ENCODE measurements at regions not wholly inside any gene's neighbourhood (a gene's known extent, or its start where the extent isn't known, plus 50 kb on each side); places are given as distances from the start of the nearest gene placed in this dataset.

DNA sequence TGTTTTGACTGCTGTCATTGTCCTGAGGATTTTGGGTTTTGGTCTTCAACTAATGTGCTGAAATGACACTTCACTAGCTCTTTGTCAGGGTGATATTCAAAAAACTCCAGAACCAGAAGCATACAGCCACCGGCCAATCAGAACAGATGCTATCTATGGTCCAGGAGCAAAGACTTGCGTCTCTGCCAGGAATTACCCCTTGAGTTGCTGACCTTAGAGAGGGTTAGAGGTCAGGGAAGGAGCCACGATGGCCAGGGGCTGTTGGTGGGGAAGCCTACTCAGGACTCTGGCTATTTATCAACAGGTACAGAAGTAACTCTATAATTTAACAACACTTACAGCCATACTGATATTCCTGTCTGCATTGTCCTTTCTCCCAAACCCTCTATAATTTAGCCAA, 356.8 kb downstream of the EFNA5 start:
- Histone ChIP-seq H3K4me3 (ENCODE audit: control insufficient read depth in 2 of 3, extremely low read depth in 1 of 3, insufficient read depth in 2 of 3, low read depth in 1 of 3, low read length in 3 of 3) (no peak overlapping the region), H3K9ac (ENCODE audit: control insufficient read depth, extremely low read depth, insufficient read depth, low read length) (no peak overlapping the region), H3K27me3 (ENCODE audit: control insufficient read depth, extremely low read depth, insufficient read depth, low read length) (no peaks in the 10 kb centered on the region), H2AFZ (ENCODE audit: control insufficient read depth, low read length) (no peak overlapping the region), H3K27ac (ENCODE audit: control insufficient read depth, insufficient read depth, low read length) (no peak overlapping the region), H4K20me1 (ENCODE audit: control insufficient read depth, extremely low read depth, insufficient read depth, low read length) (no peaks in the 10 kb centered on the region), H3K79me2 (ENCODE audit: control insufficient read depth, insufficient read depth, low read length) (no peaks in the 10 kb centered on the region), H3K4me1 (ENCODE audit: control insufficient read depth, extremely low read depth, insufficient read depth, low read length) (no peaks in the 10 kb centered on the region), H3K9me1 (ENCODE audit: control insufficient read depth, extremely low read depth, insufficient read depth, low read length) (no peaks in the 10 kb centered on the region), H3K9me3 (ENCODE audit: control insufficient read depth, low read depth, low read length) (no peaks in the 10 kb centered on the region), H3K36me3 (ENCODE audit: control insufficient read depth in 2 of 2, extremely low read depth in 1 of 2, insufficient read depth in 2 of 2, low read length in 2 of 2) (no peaks in the 10 kb centered on the region), H3K4me2 (ENCODE audit: control insufficient read depth, extremely low read depth, insufficient read depth, low read depth, low read length) (no peak overlapping the region)
- TF ChIP-seq, protein P1, sequence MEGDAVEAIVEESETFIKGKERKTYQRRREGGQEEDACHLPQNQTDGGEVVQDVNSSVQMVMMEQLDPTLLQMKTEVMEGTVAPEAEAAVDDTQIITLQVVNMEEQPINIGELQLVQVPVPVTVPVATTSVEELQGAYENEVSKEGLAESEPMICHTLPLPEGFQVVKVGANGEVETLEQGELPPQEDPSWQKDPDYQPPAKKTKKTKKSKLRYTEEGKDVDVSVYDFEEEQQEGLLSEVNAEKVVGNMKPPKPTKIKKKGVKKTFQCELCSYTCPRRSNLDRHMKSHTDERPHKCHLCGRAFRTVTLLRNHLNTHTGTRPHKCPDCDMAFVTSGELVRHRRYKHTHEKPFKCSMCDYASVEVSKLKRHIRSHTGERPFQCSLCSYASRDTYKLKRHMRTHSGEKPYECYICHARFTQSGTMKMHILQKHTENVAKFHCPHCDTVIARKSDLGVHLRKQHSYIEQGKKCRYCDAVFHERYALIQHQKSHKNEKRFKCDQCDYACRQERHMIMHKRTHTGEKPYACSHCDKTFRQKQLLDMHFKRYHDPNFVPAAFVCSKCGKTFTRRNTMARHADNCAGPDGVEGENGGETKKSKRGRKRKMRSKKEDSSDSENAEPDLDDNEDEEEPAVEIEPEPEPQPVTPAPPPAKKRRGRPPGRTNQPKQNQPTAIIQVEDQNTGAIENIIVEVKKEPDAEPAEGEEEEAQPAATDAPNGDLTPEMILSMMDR (optimal IDR thresholded peaks at IDR 0.05 in 1 of 3, IDR thresholded peaks at IDR 0.05 in 1 of 3, conservative IDR thresholded peaks at IDR 0.05 in 1 of 3; ENCODE audit: extremely low read depth in 1 of 3, insufficient read depth in 2 of 3, low read length in 3 of 3), result no peak
- TF ChIP-seq EZH2 (IDR thresholded peaks at IDR 0.05; ENCODE audit: low read length), result no peak
- dilution Hi-C loops (cut with MboI; ENCODE audit: extremely low pct_ligation_motif_present, low sequenced_read_pairs), result no loop called here
- FAIRE-seq, result no peak
- no peak for DNase-seq (ENCODE audit: low read depth, low spot score)

DNA sequence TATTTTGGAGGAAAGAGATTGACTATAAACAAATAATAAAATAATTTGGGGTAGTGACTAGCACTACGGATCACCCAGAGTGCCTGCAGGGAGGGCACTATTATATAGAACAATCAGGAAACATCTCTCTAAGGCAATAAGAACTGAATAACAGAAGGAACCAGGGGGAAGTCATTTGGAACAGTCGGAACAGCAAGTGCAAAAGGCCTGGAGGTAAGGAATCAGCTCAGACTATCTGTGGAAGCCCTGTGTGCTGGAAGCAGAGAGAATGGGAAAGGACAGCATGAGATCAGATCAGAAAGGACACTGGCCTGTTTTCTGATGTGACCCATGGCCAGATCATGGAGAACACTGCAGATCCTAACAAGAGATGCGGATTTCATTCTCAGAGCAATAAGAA, 357.6 kb downstream of the EFNA5 start:
- Histone ChIP-seq H3K9me3 (ENCODE audit: control insufficient read depth, low read depth, low read length) (no peaks in the 10 kb centered on the region), H3K79me2 (ENCODE audit: control insufficient read depth, insufficient read depth, low read length) (no peaks in the 10 kb centered on the region), H3K27me3 (ENCODE audit: control insufficient read depth, extremely low read depth, insufficient read depth, low read length) (no peaks in the 10 kb centered on the region), H3K4me3 (ENCODE audit: control insufficient read depth in 2 of 3, extremely low read depth in 1 of 3, insufficient read depth in 2 of 3, low read depth in 1 of 3, low read length in 3 of 3) (no peak overlapping the region), H3K4me2 (ENCODE audit: control insufficient read depth, extremely low read depth, insufficient read depth, low read depth, low read length) (no peak overlapping the region), H3K9ac (ENCODE audit: control insufficient read depth, extremely low read depth, insufficient read depth, low read length) (no peak overlapping the region), H3K27ac (ENCODE audit: control insufficient read depth, insufficient read depth, low read length) (no peak overlapping the region), H3K9me1 (ENCODE audit: control insufficient read depth, extremely low read depth, insufficient read depth, low read length) (no peaks in the 10 kb centered on the region), H3K4me1 (ENCODE audit: control insufficient read depth, extremely low read depth, insufficient read depth, low read length) (no peaks in the 10 kb centered on the region), H3K36me3 (ENCODE audit: control insufficient read depth in 2 of 2, extremely low read depth in 1 of 2, insufficient read depth in 2 of 2, low read length in 2 of 2) (no peaks in the 10 kb centered on the region), H4K20me1 (ENCODE audit: control insufficient read depth, extremely low read depth, insufficient read depth, low read length) (no peaks in the 10 kb centered on the region), H2AFZ (ENCODE audit: control insufficient read depth, low read length) (no peak overlapping the region)
- dilution Hi-C loops (cut with MboI; ENCODE audit: extremely low pct_ligation_motif_present, low sequenced_read_pairs), result no loop called here
- FAIRE-seq, result no peak
- no peak for DNase-seq (ENCODE audit: low read depth, low spot score)
- TF ChIP-seq, protein P1 (optimal IDR thresholded peaks at IDR 0.05 in 1 of 3, IDR thresholded peaks at IDR 0.05 in 1 of 3, conservative IDR thresholded peaks at IDR 0.05 in 1 of 3; ENCODE audit: extremely low read depth in 1 of 3, insufficient read depth in 2 of 3, low read length in 3 of 3), result no peak
- TF ChIP-seq EZH2 (IDR thresholded peaks at IDR 0.05; ENCODE audit: low read length), result no peak
